B cell (primary cell): ENCODE measurements at regions not wholly inside any gene's neighbourhood (a gene's known extent, or its start where the extent isn't known, plus 50 kb on each side); places are given as distances from the start of the nearest gene placed in this dataset.

Experiments used
- ATAC-seq: fragments of 200-7000 bp; cut with Tn5 transposase; one replicate; pipeline ENCODE4 v1.10.0; 2021; ENCODE audit warnings: low read depth, mild to moderate bottlenecking, moderate number of reproducible peaks, moderate library complexity
- CTCF ChIA-PET: fragments of 350-600 bp; sonication (Branson Sonifier 250); formaldehyde crosslinking; loops from one replicate; lab custom pipeline; 2021; ENCODE audit warnings: antibody characterized with exemption, inconsistent platforms; lab: Charles Lee
- POLR2A ChIA-PET: fragments of 350-600 bp; sonication (Branson Sonifier 250); formaldehyde crosslinking; loops from one replicate; lab custom pipeline; 2021; ENCODE audit warnings: antibody characterized with exemption; lab: Charles Lee
- DNase-seq: peaks from one replicate; pipeline ENCODE4 v3.0.0; 2013
- H2AFZ ChIP-seq: 2 replicates; pipeline ENCODE4 v1.6.1; 2012; ENCODE audit warnings: mild to moderate bottlenecking, low read depth, low read length; ENCODE audit not compliant: insufficient read depth, poor library complexity, severe bottlenecking
- H3K27ac ChIP-seq, 2 donors: 1 replicate in 1 of 2; 2 replicates in 1 of 2; pipeline ENCODE4 v1.5.1; 2012 to 2013; ENCODE audit warnings: low read length in 2 of 2, mild to moderate bottlenecking in 2 of 2, moderate library complexity in 1 of 2
- H3K27me3 ChIP-seq, 4 experiments: fragments of 200-600 bp in 1 of 4; sonication (generic) in 1 of 4; replicated peaks in 1 of 4; 1 replicate in 2 of 4; 2 replicates in 2 of 4; pipeline versions ENCODE4 v1.6.1 to v1.7.0; 2013 to 2016; ENCODE audit warnings: low read length in 3 of 4, mild to moderate bottlenecking in 2 of 4, mixed read lengths in 1 of 4, moderate library complexity in 1 of 4; ENCODE audit not compliant: insufficient read depth in 4 of 4, control insufficient read depth in 3 of 4; ENCODE audit errors: control extremely low read depth in 1 of 4
- H3K36me3 ChIP-seq, 2 experiments: replicated peaks in 1 of 2; 1 replicate in 1 of 2; 2 replicates in 1 of 2; pipeline versions ENCODE4 v1.6.1 to v1.7.1; 2013; ENCODE audit warnings: low read length in 1 of 2; ENCODE audit not compliant: insufficient read depth in 2 of 2, control insufficient read depth in 1 of 2; ENCODE audit errors: control extremely low read depth in 1 of 2, extremely low read depth in 1 of 2
- H3K4me1 ChIP-seq, 2 donors: fragments of 200-600 bp in 1 of 2; sonication (generic) in 1 of 2; 1 replicate in 1 of 2; 2 replicates in 1 of 2; pipeline versions ENCODE4 v1.5.1 to v1.6.1; 2013 to 2017; ENCODE audit warnings: low read length in 2 of 2; ENCODE audit not compliant: control insufficient read depth in 2 of 2, insufficient read depth in 2 of 2
- H3K4me2 ChIP-seq: replicated peaks from 2 replicates; pipeline ENCODE3; 2012; ENCODE audit warnings: mild to moderate bottlenecking, low read depth, low read length; ENCODE audit not compliant: poor library complexity, severe bottlenecking
- H3K4me3 ChIP-seq, 5 experiments: fragments of 200-600 bp in 1 of 5; sonication (generic) in 1 of 5; 1 replicate in 3 of 5; 2 replicates in 2 of 5; pipeline versions ENCODE4 v1.5.1 to v1.7.0; 2011 to 2016; ENCODE audit warnings: low read length in 4 of 5, mild to moderate bottlenecking in 4 of 5, low read depth in 2 of 5, control low read depth in 1 of 5, moderate library complexity in 1 of 5; ENCODE audit not compliant: insufficient read depth in 1 of 5; ENCODE audit errors: control extremely low read depth in 1 of 5, extremely low read depth in 1 of 5
- H3K79me2 ChIP-seq: fragments of 200-600 bp; sonication (generic); one replicate; pipeline ENCODE4 v1.6.0; 2016; ENCODE audit warnings: low read length; ENCODE audit not compliant: control insufficient read depth, insufficient read depth
- H3K9ac ChIP-seq: fragments of 200-600 bp; sonication (generic); 2 replicates; pipeline ENCODE4 v1.6.1; 2017; ENCODE audit warnings: mild to moderate bottlenecking, low read length, moderate library complexity
- H3K9me3 ChIP-seq, 3 donors: one replicate each; pipeline versions ENCODE4 v1.6.1 to v1.7.1; 2013; ENCODE audit warnings: low read length in 2 of 3; ENCODE audit not compliant: control insufficient read depth in 2 of 3, insufficient read depth in 1 of 3; ENCODE audit errors: control extremely low read depth in 1 of 3
- H4K20me1 ChIP-seq: 2 replicates; pipeline ENCODE4 v1.6.0; 2012; ENCODE audit warnings: mild to moderate bottlenecking, low read length; ENCODE audit not compliant: insufficient read depth, control insufficient read depth, poor library complexity, severe bottlenecking
- H3K27ac Mint-ChIP-seq: one replicate; pipeline ENCODE4 v1.8.0; 2021; ENCODE audit warnings: mixed read lengths
- H3K27me3 Mint-ChIP-seq: one replicate; pipeline ENCODE4 v1.8.0; 2021; ENCODE audit warnings: mixed read lengths
- H3K4me1 Mint-ChIP-seq: one replicate; pipeline ENCODE4 v1.8.0; 2021; ENCODE audit warnings: mixed read lengths
- H3K4me3 Mint-ChIP-seq: one replicate; pipeline ENCODE4 v1.8.0; 2021; ENCODE audit warnings: mixed read lengths
- H3K9me3 Mint-ChIP-seq: one replicate; pipeline ENCODE4 v1.8.0; 2022; ENCODE audit warnings: mixed read lengths; ENCODE audit not compliant: insufficient read depth
- CTCF ChIP-seq: fragments of 200-600 bp; IDR thresholded peaks from one replicate; pipeline ENCODE4 v1.8.0; 2022; ENCODE audit warnings: antibody characterized with exemption, mild to moderate bottlenecking
- EZH2 ChIP-seq: IDR thresholded peaks from 2 replicates; pipeline ENCODE4 v1.6.1; 2012; ENCODE audit warnings: borderline replicate concordance, low read depth, mild to moderate bottlenecking, moderate library complexity, low read length; ENCODE audit not compliant: insufficient read depth, poor library complexity, severe bottlenecking
- WGBS: methylation state at CpG from one replicate; pipeline ENCODE4 v1.1.5; 2013; ENCODE audit warnings: missing lambda C conversion rate; ENCODE audit not compliant: insufficient coverage; 5-methylcytosine and 5-hydroxymethylcytosine counted together
- intact Hi-C: fragments of 100-400 bp; cut with micrococcal nuclease; formaldehyde crosslinking; loops from one replicate; pipeline ENCODE4 v1.10.0; 2022

- ChIA-PET POLR2A (no interaction called here), CTCF (no interaction called here)
- no peak for DNase-seq
- Histone ChIP-seq H3K4me2 (no peak overlapping the region), H4K20me1 (no peaks in the 10 kb centered on the region), H3K27me3 (no peaks in the 10 kb centered on the region), H3K4me3 (no peak overlapping the region), H3K9me3 (no peaks in the 10 kb centered on the region), H3K79me2 (no peaks in the 10 kb centered on the region), H2AFZ (no peak overlapping the region), H3K36me3 (no peaks in the 10 kb centered on the region), H3K4me1 (no peaks in the 10 kb centered on the region), H3K9ac (no peak overlapping the region), H3K27ac (no peak overlapping the region)
- WGBS = 72% methylated on average over 2 of the region's 5 CpGs
- TF ChIP-seq CTCF (no peak), EZH2 (no peak)
- intact Hi-C loops = no loop called here
- no peak overlapping the region for H3K4me3 Mint-ChIP-seq
- no peak overlapping the region for H3K27ac Mint-ChIP-seq
- no peak for ATAC-seq
- no peaks in the 10 kb centered on the region for H3K9me3 Mint-ChIP-seq
- peaks cover 2% of the 10 kb centered on the region for H3K4me1 Mint-ChIP-seq
- no peaks in the 10 kb centered on the region for H3K27me3 Mint-ChIP-seq
These were observed 576.6 kb downstream of the ADGRL2 start for GRCh38 chr1:82377201-82377884.

GRCh38 chr1:82373710-82374109, 573.0 kb downstream of the ADGRL2 start:
- WGBS = no CpG with 5 or more reads among the region's 2 CpGs
- TF ChIP-seq EZH2 (no peak), CTCF (no peak)

More at GRCh38 chr1:82373710-82374109, 573.0 kb downstream of the ADGRL2 start:
- ATAC-seq (no peak), DNase-seq (no peak)
- no peaks in the 10 kb centered on the region for H3K4me1 ChIP-seq
- POLR2A ChIA-PET = no interaction called here
- intact Hi-C loops = no loop called here
- no peak overlapping the region for H3K4me2 ChIP-seq
- CTCF ChIA-PET = no interaction called here
- peaks cover 2% of the 10 kb centered on the region for H3K4me1 Mint-ChIP-seq
- no peaks in the 10 kb centered on the region for H4K20me1 ChIP-seq
- H3K27me3 ChIP-seq = no peaks in the 10 kb centered on the region
- H3K9me3 Mint-ChIP-seq = no peaks in the 10 kb centered on the region
- no peak overlapping the region for H3K4me3 Mint-ChIP-seq
- H3K9ac ChIP-seq = no peak overlapping the region
- H3K79me2 ChIP-seq = no peaks in the 10 kb centered on the region
- H3K27ac Mint-ChIP-seq = no peak overlapping the region
- H3K27me3 Mint-ChIP-seq = no peaks in the 10 kb centered on the region
- no peak overlapping the region for H3K27ac ChIP-seq
- H3K36me3 ChIP-seq = no peaks in the 10 kb centered on the region
- H3K4me3 ChIP-seq = no peak overlapping the region
- no peak overlapping the region for H2AFZ ChIP-seq
- no peaks in the 10 kb centered on the region for H3K9me3 ChIP-seq
